WERI-Rb-1 (cell line): ENCODE measurements at regions not wholly inside any gene's neighbourhood (a gene's known extent, or its start where the extent isn't known, plus 50 kb on each side); places are given as distances from the start of the nearest gene placed in this dataset.
"Not testable (repeated sequence)": the region's sequence is repeated elsewhere in the genome, so short reads cannot be mapped to it uniquely, and the experiment has no call there.

ENCODE experiments used
- DNase-seq: peaks from one replicate; pipeline ENCODE4 v3.0.0-alpha.2; 2020
- H3K27ac ChIP-seq: fragments of 250-450 bp; sonication (Bioruptor Pico); 2 replicates; pipeline ENCODE4 v1.5.1; 2020; ENCODE audit warnings: mild to moderate bottlenecking, moderate library complexity
- H3K27me3 ChIP-seq: fragments of 250-450 bp; sonication (Bioruptor Pico); 2 replicates; pipeline ENCODE4 v1.5.1; 2021; ENCODE audit warnings: mild to moderate bottlenecking, low read depth, moderate library complexity; ENCODE audit not compliant: insufficient read depth, severe bottlenecking
- H3K36me3 ChIP-seq: fragments of 250-450 bp; sonication (Bioruptor Pico); 2 replicates; pipeline ENCODE4 v1.5.1; 2020; ENCODE audit warnings: mild to moderate bottlenecking, moderate library complexity
- H3K4me3 ChIP-seq: 2 replicates; pipeline ENCODE4 v1.5.1; 2011; ENCODE audit warnings: low read depth, mild to moderate bottlenecking, control low read depth, low read length
- H3K9me3 ChIP-seq: fragments of 250-450 bp; sonication (Bioruptor Pico); 2 replicates; pipeline ENCODE4 v1.5.1; 2021; ENCODE audit warnings: mild to moderate bottlenecking, moderate library complexity; ENCODE audit not compliant: severe bottlenecking
- CTCF ChIP-seq: IDR thresholded peaks from 2 replicates; pipeline ENCODE4 v1.5.1; 2011; ENCODE audit warnings: low read depth, mild to moderate bottlenecking, control low read depth, inconsistent platforms, low read length

- Histone ChIP-seq H3K4me3 (no peak overlapping the region), H3K27ac (no peak overlapping the region), H3K27me3 (no peaks in the 10 kb centered on the region), H3K9me3 (no peaks in the 10 kb centered on the region), H3K36me3 (no peaks in the 10 kb centered on the region)
- no peak for DNase-seq
- no peak for TF ChIP-seq CTCF
Measured at GRCh38 chr5:60538955-60539866, 160.8 kb downstream of the DEPDC1B start.

GRCh38 chr5:60538426-60538825 is 161.5 kb downstream of the DEPDC1B start:
- DNase-seq: no peak
- Histone ChIP-seq H3K9me3 (no peaks in the 10 kb centered on the region), H3K27me3 (no peaks in the 10 kb centered on the region), H3K4me3 (no peak overlapping the region), H3K36me3 (no peaks in the 10 kb centered on the region), H3K27ac (no peak overlapping the region)
- no peak for TF ChIP-seq CTCF

GRCh38 chr5:60535951-60536350 is 164.0 kb downstream of the DEPDC1B start:
- no peak overlapping the region for H3K27ac ChIP-seq
- no peak for TF ChIP-seq CTCF
- DNase-seq: no peak
- H3K27me3 ChIP-seq: no peaks in the 10 kb centered on the region
- H3K9me3 ChIP-seq: no peaks in the 10 kb centered on the region
- H3K4me3 ChIP-seq: no peak overlapping the region
- no peaks in the 10 kb centered on the region for H3K36me3 ChIP-seq

- Histone ChIP-seq H3K9me3 (no peaks in the 10 kb centered on the region), H3K4me3 (no peak overlapping the region), H3K36me3 (no peaks in the 10 kb centered on the region), H3K27me3 (no peaks in the 10 kb centered on the region), H3K27ac (no peak overlapping the region)
- DNase-seq: no peak
- TF ChIP-seq CTCF: no peak
Measured at GRCh38 chr5:60535198-60535597, 164.8 kb downstream of the DEPDC1B start.

- H3K9me3 ChIP-seq: no peaks in the 10 kb centered on the region
- DNase-seq: no peak
- no peak overlapping the region for H3K27ac ChIP-seq
- no peaks in the 10 kb centered on the region for H3K27me3 ChIP-seq
- no peak for TF ChIP-seq CTCF
- H3K36me3 ChIP-seq: no peaks in the 10 kb centered on the region
- H3K4me3 ChIP-seq: no peak overlapping the region
Measured at GRCh38 chr5:60533789-60534188, 166.2 kb downstream of the DEPDC1B start.

GRCh38 chr5:60532796-60533195 is 167.2 kb downstream of the DEPDC1B start:
- not testable (repeated sequence) for H3K27ac ChIP-seq, H3K36me3 ChIP-seq, H3K27me3 ChIP-seq, H3K9me3 ChIP-seq, DNase-seq, H3K4me3 ChIP-seq

GRCh38 chr5:60530144-60530848 is 169.7 kb downstream of the DEPDC1B start:
- H3K27ac ChIP-seq, H3K27me3 ChIP-seq, H3K36me3 ChIP-seq, H3K4me3 ChIP-seq, DNase-seq, H3K9me3 ChIP-seq: not testable (repeated sequence)
